Ovary (tissue), 3 donors: ENCODE measurements at regions not wholly inside any gene's neighbourhood (a gene's known extent, or its start where the extent isn't known, plus 50 kb on each side); places are given as distances from the start of the nearest gene placed in this dataset.

Experiments
- EP300 ChIP-seq: sonication (generic); formaldehyde crosslinking; IDR thresholded peaks from one replicate; pipeline ENCODE4 v1.6.1; 2017; ENCODE audit warnings: antibody characterized with exemption
- POLR2A ChIP-seq: fragments of 450-650 bp; IDR thresholded peaks from one replicate; pipeline ENCODE4 v1.6.1; 2017; ENCODE audit warnings: antibody characterized with exemption, mild to moderate bottlenecking, moderate library complexity
- TF ChIP-seq, protein P1 (sequence below), 3 donors: fragments of 450-650 bp in 2 of 3; fragments of 200-600 bp in 1 of 3; IDR thresholded peaks; one replicate each; pipeline versions ENCODE4 v1.5.1 to v1.8.0; 2016 to 2022; ENCODE audit warnings: antibody characterized with exemption in 3 of 3, mild to moderate bottlenecking in 1 of 3
- donor health status: DM: no; HTN: no; CAD: no.

DNA sequence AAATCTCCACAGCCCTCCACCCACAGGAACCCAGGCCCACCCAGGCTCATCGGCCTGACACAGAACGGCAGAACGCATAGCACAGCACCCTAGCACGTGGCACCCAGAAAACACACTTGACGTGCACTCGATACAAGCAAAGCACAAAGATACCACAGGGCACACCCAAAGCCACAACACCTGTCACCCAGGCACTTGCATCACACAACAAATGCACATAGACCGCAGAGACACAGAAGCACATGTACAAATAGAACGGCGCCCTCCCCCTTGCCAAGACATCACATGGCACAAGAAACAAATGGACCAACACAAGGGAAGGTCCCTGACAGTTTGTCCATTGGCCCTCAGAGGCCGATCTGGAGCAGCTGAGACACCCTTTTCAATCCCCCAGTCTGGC lies 147.7 kb upstream of the WSCD1 start:
- TF ChIP-seq, protein P1, sequence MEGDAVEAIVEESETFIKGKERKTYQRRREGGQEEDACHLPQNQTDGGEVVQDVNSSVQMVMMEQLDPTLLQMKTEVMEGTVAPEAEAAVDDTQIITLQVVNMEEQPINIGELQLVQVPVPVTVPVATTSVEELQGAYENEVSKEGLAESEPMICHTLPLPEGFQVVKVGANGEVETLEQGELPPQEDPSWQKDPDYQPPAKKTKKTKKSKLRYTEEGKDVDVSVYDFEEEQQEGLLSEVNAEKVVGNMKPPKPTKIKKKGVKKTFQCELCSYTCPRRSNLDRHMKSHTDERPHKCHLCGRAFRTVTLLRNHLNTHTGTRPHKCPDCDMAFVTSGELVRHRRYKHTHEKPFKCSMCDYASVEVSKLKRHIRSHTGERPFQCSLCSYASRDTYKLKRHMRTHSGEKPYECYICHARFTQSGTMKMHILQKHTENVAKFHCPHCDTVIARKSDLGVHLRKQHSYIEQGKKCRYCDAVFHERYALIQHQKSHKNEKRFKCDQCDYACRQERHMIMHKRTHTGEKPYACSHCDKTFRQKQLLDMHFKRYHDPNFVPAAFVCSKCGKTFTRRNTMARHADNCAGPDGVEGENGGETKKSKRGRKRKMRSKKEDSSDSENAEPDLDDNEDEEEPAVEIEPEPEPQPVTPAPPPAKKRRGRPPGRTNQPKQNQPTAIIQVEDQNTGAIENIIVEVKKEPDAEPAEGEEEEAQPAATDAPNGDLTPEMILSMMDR (IDR thresholded peaks at IDR 0.05) = no peak
- TF ChIP-seq POLR2A (no peak), EP300 (no peak)
